K562 (cell line): ENCODE measurements at regions not wholly inside any gene's neighbourhood (a gene's known extent, or its start where the extent isn't known, plus 50 kb on each side); places are given as distances from the start of the nearest gene placed in this dataset.

Experiments
- EWSR1 ChIP-seq: fragments of 450-650 bp; IDR thresholded peaks from 2 replicates; pipeline ENCODE4 v1.6.1; 2018; ENCODE audit warnings: borderline replicate concordance, mild to moderate bottlenecking, low read depth, moderate library complexity; ENCODE audit not compliant: partially characterized antibody
- POLR2A ChIP-seq: fragments of 450-650 bp; conservative IDR thresholded peaks from 2 replicates; pipeline ENCODE4 v1.6.1; 2016
- SNIP1 ChIP-seq: fragments of 450-650 bp; IDR thresholded peaks from 2 replicates; pipeline ENCODE4 v1.7.1; 2017; ENCODE audit warnings: low read depth, mild to moderate bottlenecking
- TCF3 ChIP-seq: sonication (generic); formaldehyde crosslinking; IDR thresholded peaks from 2 replicates; pipeline ENCODE4 v1.4.0; 2020; ENCODE audit warnings: mild to moderate bottlenecking, missing genetic modification reagents
- TEAD4 ChIP-seq, 2 experiments: sonication (generic) in 1 of 2; formaldehyde crosslinking in 1 of 2; IDR thresholded peaks; 2 replicates each; pipeline versions ENCODE4 v1.6.1 to v1.8.0; 2012 to 2022; ENCODE audit warnings: borderline replicate concordance in 1 of 2, inconsistent platforms in 1 of 2, low read length in 1 of 2, mild to moderate bottlenecking in 1 of 2, missing genetic modification reagents in 1 of 2
- ZNF263 ChIP-seq: sonication (generic); formaldehyde crosslinking; IDR thresholded peaks from 2 replicates; pipeline ENCODE4 v1.8.0; 2022; ENCODE audit warnings: mild to moderate bottlenecking, missing genetic modification reagents, borderline replicate concordance
- ZNF75A ChIP-seq: fragments of 450-650 bp; formaldehyde crosslinking; IDR thresholded peaks from 2 replicates; pipeline ENCODE4 v1.4.0; 2020; ENCODE audit warnings: mild to moderate bottlenecking
- ZNF766 ChIP-seq: fragments of 200-800 bp; sonication (Bioruptor generic); conservative IDR thresholded peaks from 2 replicates; pipeline ENCODE4 v1.6.1; 2016; ENCODE audit warnings: missing genetic modification characterization, missing compliant biosample characterization
- TF ChIP-seq, protein P1 (sequence below): fragments of 450-650 bp; IDR thresholded peaks from 2 replicates; pipeline ENCODE4 v1.6.1; 2016; ENCODE audit warnings: mild to moderate bottlenecking, moderate library complexity
- TF ChIP-seq, protein P2 (sequence below): fragments of 450-650 bp; IDR thresholded peaks from 2 replicates; pipeline ENCODE4 v1.6.1; 2018; ENCODE audit warnings: mild to moderate bottlenecking, low read depth; ENCODE audit not compliant: partially characterized antibody
- TF ChIP-seq, protein P3 (sequence below): fragments of 250-450 bp; sonication (Bioruptor Pico); IDR thresholded peaks from 2 replicates; pipeline ENCODE4 v1.8.0; 2021; ENCODE audit warnings: moderate library complexity, mild to moderate bottlenecking, inconsistent platforms
- TF ChIP-seq, protein P4 (sequence below): fragments of 450-650 bp; IDR thresholded peaks from 2 replicates; pipeline ENCODE4 v1.6.1; 2016; ENCODE audit warnings: missing biosample characterization, missing genetic modification characterization

DNA sequence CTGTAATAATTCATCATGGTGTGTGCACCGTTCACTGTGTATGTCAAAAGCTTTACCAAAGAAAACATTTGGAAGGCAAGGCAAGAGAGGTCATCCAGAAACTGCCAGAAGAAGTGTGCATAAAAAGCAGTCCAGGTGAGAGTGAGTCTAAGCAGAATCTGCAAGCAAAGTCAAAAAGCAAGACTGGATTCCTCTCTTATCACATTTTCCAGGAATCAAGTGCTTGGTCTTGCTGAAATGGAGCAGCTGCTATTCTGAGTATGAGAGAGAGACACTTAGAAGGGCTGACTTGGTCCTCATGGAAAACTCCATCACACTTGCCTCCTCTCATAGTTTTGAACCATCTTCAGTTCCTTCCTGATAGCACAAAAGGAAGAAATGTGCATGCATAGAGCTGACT is 231.3 kb downstream of the ANAPC1 start (continued):
- TF ChIP-seq, protein P1, sequence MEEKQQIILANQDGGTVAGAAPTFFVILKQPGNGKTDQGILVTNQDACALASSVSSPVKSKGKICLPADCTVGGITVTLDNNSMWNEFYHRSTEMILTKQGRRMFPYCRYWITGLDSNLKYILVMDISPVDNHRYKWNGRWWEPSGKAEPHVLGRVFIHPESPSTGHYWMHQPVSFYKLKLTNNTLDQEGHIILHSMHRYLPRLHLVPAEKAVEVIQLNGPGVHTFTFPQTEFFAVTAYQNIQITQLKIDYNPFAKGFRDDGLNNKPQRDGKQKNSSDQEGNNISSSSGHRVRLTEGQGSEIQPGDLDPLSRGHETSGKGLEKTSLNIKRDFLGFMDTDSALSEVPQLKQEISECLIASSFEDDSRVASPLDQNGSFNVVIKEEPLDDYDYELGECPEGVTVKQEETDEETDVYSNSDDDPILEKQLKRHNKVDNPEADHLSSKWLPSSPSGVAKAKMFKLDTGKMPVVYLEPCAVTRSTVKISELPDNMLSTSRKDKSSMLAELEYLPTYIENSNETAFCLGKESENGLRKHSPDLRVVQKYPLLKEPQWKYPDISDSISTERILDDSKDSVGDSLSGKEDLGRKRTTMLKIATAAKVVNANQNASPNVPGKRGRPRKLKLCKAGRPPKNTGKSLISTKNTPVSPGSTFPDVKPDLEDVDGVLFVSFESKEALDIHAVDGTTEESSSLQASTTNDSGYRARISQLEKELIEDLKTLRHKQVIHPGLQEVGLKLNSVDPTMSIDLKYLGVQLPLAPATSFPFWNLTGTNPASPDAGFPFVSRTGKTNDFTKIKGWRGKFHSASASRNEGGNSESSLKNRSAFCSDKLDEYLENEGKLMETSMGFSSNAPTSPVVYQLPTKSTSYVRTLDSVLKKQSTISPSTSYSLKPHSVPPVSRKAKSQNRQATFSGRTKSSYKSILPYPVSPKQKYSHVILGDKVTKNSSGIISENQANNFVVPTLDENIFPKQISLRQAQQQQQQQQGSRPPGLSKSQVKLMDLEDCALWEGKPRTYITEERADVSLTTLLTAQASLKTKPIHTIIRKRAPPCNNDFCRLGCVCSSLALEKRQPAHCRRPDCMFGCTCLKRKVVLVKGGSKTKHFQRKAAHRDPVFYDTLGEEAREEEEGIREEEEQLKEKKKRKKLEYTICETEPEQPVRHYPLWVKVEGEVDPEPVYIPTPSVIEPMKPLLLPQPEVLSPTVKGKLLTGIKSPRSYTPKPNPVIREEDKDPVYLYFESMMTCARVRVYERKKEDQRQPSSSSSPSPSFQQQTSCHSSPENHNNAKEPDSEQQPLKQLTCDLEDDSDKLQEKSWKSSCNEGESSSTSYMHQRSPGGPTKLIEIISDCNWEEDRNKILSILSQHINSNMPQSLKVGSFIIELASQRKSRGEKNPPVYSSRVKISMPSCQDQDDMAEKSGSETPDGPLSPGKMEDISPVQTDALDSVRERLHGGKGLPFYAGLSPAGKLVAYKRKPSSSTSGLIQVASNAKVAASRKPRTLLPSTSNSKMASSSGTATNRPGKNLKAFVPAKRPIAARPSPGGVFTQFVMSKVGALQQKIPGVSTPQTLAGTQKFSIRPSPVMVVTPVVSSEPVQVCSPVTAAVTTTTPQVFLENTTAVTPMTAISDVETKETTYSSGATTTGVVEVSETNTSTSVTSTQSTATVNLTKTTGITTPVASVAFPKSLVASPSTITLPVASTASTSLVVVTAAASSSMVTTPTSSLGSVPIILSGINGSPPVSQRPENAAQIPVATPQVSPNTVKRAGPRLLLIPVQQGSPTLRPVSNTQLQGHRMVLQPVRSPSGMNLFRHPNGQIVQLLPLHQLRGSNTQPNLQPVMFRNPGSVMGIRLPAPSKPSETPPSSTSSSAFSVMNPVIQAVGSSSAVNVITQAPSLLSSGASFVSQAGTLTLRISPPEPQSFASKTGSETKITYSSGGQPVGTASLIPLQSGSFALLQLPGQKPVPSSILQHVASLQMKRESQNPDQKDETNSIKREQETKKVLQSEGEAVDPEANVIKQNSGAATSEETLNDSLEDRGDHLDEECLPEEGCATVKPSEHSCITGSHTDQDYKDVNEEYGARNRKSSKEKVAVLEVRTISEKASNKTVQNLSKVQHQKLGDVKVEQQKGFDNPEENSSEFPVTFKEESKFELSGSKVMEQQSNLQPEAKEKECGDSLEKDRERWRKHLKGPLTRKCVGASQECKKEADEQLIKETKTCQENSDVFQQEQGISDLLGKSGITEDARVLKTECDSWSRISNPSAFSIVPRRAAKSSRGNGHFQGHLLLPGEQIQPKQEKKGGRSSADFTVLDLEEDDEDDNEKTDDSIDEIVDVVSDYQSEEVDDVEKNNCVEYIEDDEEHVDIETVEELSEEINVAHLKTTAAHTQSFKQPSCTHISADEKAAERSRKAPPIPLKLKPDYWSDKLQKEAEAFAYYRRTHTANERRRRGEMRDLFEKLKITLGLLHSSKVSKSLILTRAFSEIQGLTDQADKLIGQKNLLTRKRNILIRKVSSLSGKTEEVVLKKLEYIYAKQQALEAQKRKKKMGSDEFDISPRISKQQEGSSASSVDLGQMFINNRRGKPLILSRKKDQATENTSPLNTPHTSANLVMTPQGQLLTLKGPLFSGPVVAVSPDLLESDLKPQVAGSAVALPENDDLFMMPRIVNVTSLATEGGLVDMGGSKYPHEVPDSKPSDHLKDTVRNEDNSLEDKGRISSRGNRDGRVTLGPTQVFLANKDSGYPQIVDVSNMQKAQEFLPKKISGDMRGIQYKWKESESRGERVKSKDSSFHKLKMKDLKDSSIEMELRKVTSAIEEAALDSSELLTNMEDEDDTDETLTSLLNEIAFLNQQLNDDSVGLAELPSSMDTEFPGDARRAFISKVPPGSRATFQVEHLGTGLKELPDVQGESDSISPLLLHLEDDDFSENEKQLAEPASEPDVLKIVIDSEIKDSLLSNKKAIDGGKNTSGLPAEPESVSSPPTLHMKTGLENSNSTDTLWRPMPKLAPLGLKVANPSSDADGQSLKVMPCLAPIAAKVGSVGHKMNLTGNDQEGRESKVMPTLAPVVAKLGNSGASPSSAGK: no peak
- TF ChIP-seq, protein P2, sequence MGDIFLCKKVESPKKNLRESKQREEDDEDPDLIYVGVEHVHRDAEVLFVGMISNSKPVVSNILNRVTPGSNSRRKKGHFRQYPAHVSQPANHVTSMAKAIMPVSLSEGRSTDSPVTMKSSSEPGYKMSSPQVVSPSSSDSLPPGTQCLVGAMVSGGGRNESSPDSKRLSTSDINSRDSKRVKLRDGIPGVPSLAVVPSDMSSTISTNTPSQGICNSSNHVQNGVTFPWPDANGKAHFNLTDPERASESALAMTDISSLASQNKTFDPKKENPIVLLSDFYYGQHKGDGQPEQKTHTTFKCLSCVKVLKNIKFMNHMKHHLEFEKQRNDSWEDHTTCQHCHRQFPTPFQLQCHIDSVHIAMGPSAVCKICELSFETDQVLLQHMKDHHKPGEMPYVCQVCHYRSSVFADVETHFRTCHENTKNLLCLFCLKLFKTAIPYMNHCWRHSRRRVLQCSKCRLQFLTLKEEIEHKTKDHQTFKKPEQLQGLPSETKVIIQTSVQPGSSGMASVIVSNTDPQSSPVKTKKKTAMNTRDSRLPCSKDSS: no peak
- TF ChIP-seq, protein P3, sequence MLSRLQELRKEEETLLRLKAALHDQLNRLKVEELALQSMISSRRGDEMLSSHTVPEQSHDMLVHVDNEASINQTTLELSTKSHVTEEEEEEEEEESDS (CRISPR knock-in tag): no peak
- no peak for TF ChIP-seq POLR2A
- no peak for TF ChIP-seq ZNF263 (CRISPR knock-in tag)
- no peak for TF ChIP-seq EWSR1
- no peak for TF ChIP-seq TCF3 (CRISPR knock-in tag)
- no peak for TF ChIP-seq TEAD4 (IDR thresholded peaks at IDR 0.05; ENCODE audit: low read length)
- TF ChIP-seq TEAD4 (CRISPR knock-in tag; IDR thresholded peaks at IDR 0.05; ENCODE audit: borderline replicate concordance): no peak
- TF ChIP-seq ZNF766 (CRISPR knock-in tag): no peak
- no peak for TF ChIP-seq SNIP1
- TF ChIP-seq, protein P4, sequence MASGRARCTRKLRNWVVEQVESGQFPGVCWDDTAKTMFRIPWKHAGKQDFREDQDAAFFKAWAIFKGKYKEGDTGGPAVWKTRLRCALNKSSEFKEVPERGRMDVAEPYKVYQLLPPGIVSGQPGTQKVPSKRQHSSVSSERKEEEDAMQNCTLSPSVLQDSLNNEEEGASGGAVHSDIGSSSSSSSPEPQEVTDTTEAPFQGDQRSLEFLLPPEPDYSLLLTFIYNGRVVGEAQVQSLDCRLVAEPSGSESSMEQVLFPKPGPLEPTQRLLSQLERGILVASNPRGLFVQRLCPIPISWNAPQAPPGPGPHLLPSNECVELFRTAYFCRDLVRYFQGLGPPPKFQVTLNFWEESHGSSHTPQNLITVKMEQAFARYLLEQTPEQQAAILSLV: no peak
- TF ChIP-seq ZNF75A (CRISPR knock-in tag): no peak
